ENCODE measurements at regions not wholly inside any gene's neighbourhood (a gene's known extent, or its start where the extent isn't known, plus 50 kb on each side); places are given as distances from the start of the nearest gene placed in this dataset.
A peak's percentile ranks its signal among the peaks of the same experiment; 100 is the strongest.

- DNase-seq = peak in 1 of 2 donors; percentile 25
- peaks cover 0 to 48% (median 8%) of the 10 kb centered on the region in 7 donors for H3K27me3 ChIP-seq
- intact Hi-C loops (cut with DNase I) = no loop called here
Observed at GRCh38 chr20:57043669-57044268, 222.7 kb downstream of the BMP7 start.

GRCh38 chr20:57047281-57048026 lies 219.0 kb downstream of the BMP7 start:
- Histone ChIP-seq H3K27ac (no peak overlapping the region), H3K4me1 (no peaks in the 10 kb centered on the region), H3K4me3 (no peak overlapping the region), H3K27me3 (peaks cover 0 to 28% (median 7%) of the 10 kb centered on the region in 7 donors), H3K9me3 (no peaks in the 10 kb centered on the region), H3K36me3 (no peaks in the 10 kb centered on the region)
- 37 to 46% methylated on average over 20 of the region's 20 CpGs for WGBS, 2 donors
- DNase-seq (no peak), ATAC-seq (no peak)
- intact Hi-C loops (cut with DNase I) = loop anchor here in 1 of 10 donors (5.0 kb wide), 1 partner anchor 495 kb away; no protein-coding TSS in a partner anchor
- TF ChIP-seq, protein P1, sequence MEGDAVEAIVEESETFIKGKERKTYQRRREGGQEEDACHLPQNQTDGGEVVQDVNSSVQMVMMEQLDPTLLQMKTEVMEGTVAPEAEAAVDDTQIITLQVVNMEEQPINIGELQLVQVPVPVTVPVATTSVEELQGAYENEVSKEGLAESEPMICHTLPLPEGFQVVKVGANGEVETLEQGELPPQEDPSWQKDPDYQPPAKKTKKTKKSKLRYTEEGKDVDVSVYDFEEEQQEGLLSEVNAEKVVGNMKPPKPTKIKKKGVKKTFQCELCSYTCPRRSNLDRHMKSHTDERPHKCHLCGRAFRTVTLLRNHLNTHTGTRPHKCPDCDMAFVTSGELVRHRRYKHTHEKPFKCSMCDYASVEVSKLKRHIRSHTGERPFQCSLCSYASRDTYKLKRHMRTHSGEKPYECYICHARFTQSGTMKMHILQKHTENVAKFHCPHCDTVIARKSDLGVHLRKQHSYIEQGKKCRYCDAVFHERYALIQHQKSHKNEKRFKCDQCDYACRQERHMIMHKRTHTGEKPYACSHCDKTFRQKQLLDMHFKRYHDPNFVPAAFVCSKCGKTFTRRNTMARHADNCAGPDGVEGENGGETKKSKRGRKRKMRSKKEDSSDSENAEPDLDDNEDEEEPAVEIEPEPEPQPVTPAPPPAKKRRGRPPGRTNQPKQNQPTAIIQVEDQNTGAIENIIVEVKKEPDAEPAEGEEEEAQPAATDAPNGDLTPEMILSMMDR (IDR thresholded peaks at IDR 0.05) = no peak

More at GRCh38 chr20:57043669-57044268, 222.7 kb downstream of the BMP7 start:
- no peaks in the 10 kb centered on the region for H3K4me1 ChIP-seq
- WGBS, 2 donors = 46 to 48% methylated on average over 16 of the region's 16 CpGs
- no peak overlapping the region for H3K27ac ChIP-seq
- ATAC-seq = peak in 2 of 8 donors; percentile 19 to 41
- H3K4me3 ChIP-seq = no peak overlapping the region
- H3K9me3 ChIP-seq = no peaks in the 10 kb centered on the region
- no peaks in the 10 kb centered on the region for H3K36me3 ChIP-seq
- TF ChIP-seq, protein P1 (IDR thresholded peaks at IDR 0.05) = no peak

DNA sequence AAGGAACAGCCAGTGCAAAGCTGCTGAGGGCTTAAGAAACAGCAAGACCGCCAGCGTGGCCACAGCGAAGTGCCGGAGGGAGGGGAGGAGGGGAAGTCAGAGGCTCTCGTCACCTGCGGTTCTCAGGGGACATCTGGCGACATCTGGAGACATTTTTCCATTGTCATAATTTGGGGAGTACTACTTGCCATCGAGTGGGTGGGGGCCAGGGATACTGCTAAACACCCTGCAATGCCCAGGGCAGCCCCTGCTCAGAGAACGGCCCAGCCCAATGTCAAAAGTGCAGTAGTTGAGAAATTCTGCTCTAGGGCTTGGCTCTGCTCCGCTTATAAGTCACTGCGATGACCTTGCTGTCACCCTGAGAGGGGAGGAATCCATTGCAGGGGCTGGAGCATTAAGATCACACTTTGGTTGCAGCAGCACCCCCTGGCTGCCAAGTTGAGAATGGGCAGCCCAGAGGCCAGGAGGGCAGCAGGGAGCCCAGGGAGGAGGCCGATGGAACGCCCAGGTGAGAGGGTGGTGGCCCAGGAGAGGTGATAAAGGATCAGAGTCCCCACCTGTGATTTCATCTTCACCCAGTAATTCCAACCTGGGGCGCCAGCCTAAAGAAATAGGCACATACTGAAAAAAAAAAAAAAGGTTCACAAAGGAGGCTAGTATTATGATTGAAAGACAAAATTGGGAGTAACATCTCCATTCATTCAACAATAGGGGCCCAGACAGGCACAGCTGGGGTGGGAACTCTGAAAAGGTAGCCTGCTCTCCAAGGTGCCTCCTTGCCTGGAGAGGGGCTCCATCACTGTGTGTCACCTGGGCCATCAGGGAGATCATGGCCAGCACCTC lies 218.2 kb downstream of the BMP7 start:
- TF ChIP-seq, protein P1 (IDR thresholded peaks at IDR 0.05) = peak in 8 of 9 donors; percentile 8 to 53 (median 36)
- no peak overlapping the region for H3K27ac ChIP-seq
- H3K36me3 ChIP-seq = no peaks in the 10 kb centered on the region
- intact Hi-C loops (cut with DNase I) = loop anchor here in 1 of 10 donors (5.0 kb wide), 1 partner anchor 496 kb away; no protein-coding TSS in a partner anchor
- WGBS, 2 donors = 51 to 56% methylated on average over 14 of the region's 14 CpGs
- peaks cover 0 to 5% (median 0%) of the 10 kb centered on the region in 11 donors for H3K9me3 ChIP-seq
- H3K4me3 ChIP-seq = no peak overlapping the region
- DNase-seq (no peak), ATAC-seq (no peak)
- H3K4me1 ChIP-seq = no peaks in the 10 kb centered on the region
- peaks cover 0 to 30% (median 7%) of the 10 kb centered on the region in 7 donors for H3K27me3 ChIP-seq

GRCh38 chr20:57049296-57049695 lies 217.1 kb downstream of the BMP7 start:
- no peaks in the 10 kb centered on the region for H3K4me1 ChIP-seq
- WGBS, 2 donors = 88 to 89% methylated on average over 10 of the region's 10 CpGs
- no peak overlapping the region for H3K4me3 ChIP-seq
- TF ChIP-seq, protein P1 (IDR thresholded peaks at IDR 0.05) = no peak
- no peaks in the 10 kb centered on the region for H3K36me3 ChIP-seq
- H3K27ac ChIP-seq = no peak overlapping the region
- peaks cover 0 to 7% (median 0%) of the 10 kb centered on the region in 11 donors for H3K9me3 ChIP-seq
- no peak for DNase-seq
- no peak for ATAC-seq
- intact Hi-C loops (cut with DNase I) = loop anchor here in 1 of 10 donors (5.0 kb wide), 1 partner anchor 497 kb away; no protein-coding TSS in a partner anchor
- H3K27me3 ChIP-seq = peaks cover 0 to 28% (median 7%) of the 10 kb centered on the region in 7 donors
